ENCODE measurements at regions not wholly inside any gene's neighbourhood (a gene's known extent, or its start where the extent isn't known, plus 50 kb on each side); places are given as distances from the start of the nearest gene placed in this dataset.
"Not testable (repeated sequence)": the region's sequence is repeated elsewhere in the genome, so short reads cannot be mapped to it uniquely, and the experiment has no call there.

GRCh38 chr10:35822316-35822715, 180.2 kb upstream of the FZD8 start:
- Histone ChIP-seq H3K4me1 (ENCODE audit: control extremely low read depth in 1 of 4, control insufficient read depth in 4 of 4, insufficient read depth in 4 of 4, low read length in 3 of 4) (no peaks in the 10 kb centered on the region), H3K36me3 (ENCODE audit: control insufficient read depth in 4 of 4, insufficient read depth in 4 of 4, low read length in 3 of 4) (no peaks in the 10 kb centered on the region), H3K27ac (ENCODE audit: insufficient read depth in 1 of 2, low read depth in 1 of 2, low read length in 2 of 2, poor library complexity in 1 of 2, severe bottlenecking in 2 of 2) (no peak overlapping the region), H3K4me3 (ENCODE audit: control insufficient read depth in 1 of 7, extremely low read depth in 1 of 7, insufficient read depth in 4 of 7, low read depth in 2 of 7, low read length in 6 of 7) (no peak overlapping the region), H3K9me3 (ENCODE audit: control extremely low read depth in 1 of 5, control insufficient read depth in 4 of 5, insufficient read depth in 2 of 5, low read depth in 1 of 5, low read length in 4 of 5) (no peaks in the 10 kb centered on the region), H3K27me3 (replicated peaks in 2 of 5; ENCODE audit: control insufficient read depth in 4 of 5, insufficient read depth in 5 of 5, low read length in 4 of 5) (no peaks in the 10 kb centered on the region)
- no peak for DNase-seq
- WGBS (ENCODE audit: insufficient coverage), result 95% methylated on average over 5 of the region's 9 CpGs
- CTCF ChIA-PET, result no interaction called here
- POLR2A ChIA-PET, result no interaction called here

GRCh38 chr10:35821339-35821911, 179.3 kb upstream of the FZD8 start:
- no CpG with 5 or more reads among the region's 4 CpGs for WGBS (ENCODE audit: insufficient coverage)

GRCh38 chr10:35819736-35820135, 177.6 kb upstream of the FZD8 start:
- Histone ChIP-seq H3K27me3 (replicated peaks in 2 of 5; ENCODE audit: control insufficient read depth in 4 of 5, insufficient read depth in 5 of 5, low read length in 4 of 5) (no peaks in the 10 kb centered on the region), H3K9me3 (ENCODE audit: control extremely low read depth in 1 of 5, control insufficient read depth in 4 of 5, insufficient read depth in 2 of 5, low read depth in 1 of 5, low read length in 4 of 5) (no peaks in the 10 kb centered on the region), H3K36me3 (ENCODE audit: control insufficient read depth in 4 of 4, insufficient read depth in 4 of 4, low read length in 3 of 4) (no peaks in the 10 kb centered on the region), H3K27ac (ENCODE audit: insufficient read depth in 1 of 2, low read depth in 1 of 2, low read length in 2 of 2, poor library complexity in 1 of 2, severe bottlenecking in 2 of 2) (no peak overlapping the region), H3K4me3 (ENCODE audit: control insufficient read depth in 1 of 7, extremely low read depth in 1 of 7, insufficient read depth in 4 of 7, low read depth in 2 of 7, low read length in 6 of 7) (no peak overlapping the region), H3K4me1 (ENCODE audit: control extremely low read depth in 1 of 4, control insufficient read depth in 4 of 4, insufficient read depth in 4 of 4, low read length in 3 of 4) (no peaks in the 10 kb centered on the region)
- no peak for DNase-seq
- WGBS (ENCODE audit: insufficient coverage), result 93% methylated on average over 2 of the region's 5 CpGs
- POLR2A ChIA-PET, result no interaction called here
- CTCF ChIA-PET, result no interaction called here

More at GRCh38 chr10:35821339-35821911, 179.3 kb upstream of the FZD8 start:
- ChIA-PET CTCF (no interaction called here), POLR2A (no interaction called here)
- Histone ChIP-seq H3K9me3 (ENCODE audit: control extremely low read depth in 1 of 5, control insufficient read depth in 4 of 5, insufficient read depth in 2 of 5, low read depth in 1 of 5, low read length in 4 of 5) (no peaks in the 10 kb centered on the region), H3K4me3 (ENCODE audit: control insufficient read depth in 1 of 7, extremely low read depth in 1 of 7, insufficient read depth in 4 of 7, low read depth in 2 of 7, low read length in 6 of 7) (no peak overlapping the region), H3K4me1 (ENCODE audit: control extremely low read depth in 1 of 4, control insufficient read depth in 4 of 4, insufficient read depth in 4 of 4, low read length in 3 of 4) (no peaks in the 10 kb centered on the region), H3K36me3 (ENCODE audit: control insufficient read depth in 4 of 4, insufficient read depth in 4 of 4, low read length in 3 of 4) (no peaks in the 10 kb centered on the region), H3K27ac (ENCODE audit: insufficient read depth in 1 of 2, low read depth in 1 of 2, low read length in 2 of 2, poor library complexity in 1 of 2, severe bottlenecking in 2 of 2) (no peak overlapping the region), H3K27me3 (replicated peaks in 2 of 5; ENCODE audit: control insufficient read depth in 4 of 5, insufficient read depth in 5 of 5, low read length in 4 of 5) (no peaks in the 10 kb centered on the region)
- no peak for DNase-seq

GRCh38 chr10:35819011-35819410, 176.9 kb upstream of the FZD8 start:
- CTCF ChIA-PET, result no interaction called here
- 80% methylated on average over 1 of the region's 3 CpGs for WGBS (ENCODE audit: insufficient coverage)
- POLR2A ChIA-PET, result no interaction called here
- Histone ChIP-seq H3K4me1 (ENCODE audit: control extremely low read depth in 1 of 4, control insufficient read depth in 4 of 4, insufficient read depth in 4 of 4, low read length in 3 of 4) (no peaks in the 10 kb centered on the region), H3K9me3 (ENCODE audit: control extremely low read depth in 1 of 5, control insufficient read depth in 4 of 5, insufficient read depth in 2 of 5, low read depth in 1 of 5, low read length in 4 of 5) (no peaks in the 10 kb centered on the region), H3K36me3 (ENCODE audit: control insufficient read depth in 4 of 4, insufficient read depth in 4 of 4, low read length in 3 of 4) (no peaks in the 10 kb centered on the region), H3K27me3 (replicated peaks in 2 of 5; ENCODE audit: control insufficient read depth in 4 of 5, insufficient read depth in 5 of 5, low read length in 4 of 5) (no peaks in the 10 kb centered on the region), H3K27ac (ENCODE audit: insufficient read depth in 1 of 2, low read depth in 1 of 2, low read length in 2 of 2, poor library complexity in 1 of 2, severe bottlenecking in 2 of 2) (no peak overlapping the region), H3K4me3 (ENCODE audit: control insufficient read depth in 1 of 7, extremely low read depth in 1 of 7, insufficient read depth in 4 of 7, low read depth in 2 of 7, low read length in 6 of 7) (no peak overlapping the region)
- no peak for DNase-seq

- POLR2A ChIA-PET; H3K27ac ChIP-seq (ENCODE audit: insufficient read depth in 1 of 2, low read depth in 1 of 2, low read length in 2 of 2, poor library complexity in 1 of 2, severe bottlenecking in 2 of 2); H3K4me1 ChIP-seq (ENCODE audit: control extremely low read depth in 1 of 4, control insufficient read depth in 4 of 4, insufficient read depth in 4 of 4, low read length in 3 of 4); DNase-seq; H3K36me3 ChIP-seq (ENCODE audit: control insufficient read depth in 4 of 4, insufficient read depth in 4 of 4, low read length in 3 of 4); H3K27me3 ChIP-seq (replicated peaks in 2 of 5; ENCODE audit: control insufficient read depth in 4 of 5, insufficient read depth in 5 of 5, low read length in 4 of 5); H3K9me3 ChIP-seq (ENCODE audit: control extremely low read depth in 1 of 5, control insufficient read depth in 4 of 5, insufficient read depth in 2 of 5, low read depth in 1 of 5, low read length in 4 of 5); CTCF ChIA-PET; H3K4me3 ChIP-seq (ENCODE audit: control insufficient read depth in 1 of 7, extremely low read depth in 1 of 7, insufficient read depth in 4 of 7, low read depth in 2 of 7, low read length in 6 of 7): not testable (repeated sequence)
- 100% methylated on average over 1 of the region's 5 CpGs for WGBS (ENCODE audit: insufficient coverage)
Measured at GRCh38 chr10:35817109-35817508, 175.0 kb upstream of the FZD8 start.

GRCh38 chr10:35813219-35813618, 171.1 kb upstream of the FZD8 start:
- ChIA-PET POLR2A (no interaction called here), CTCF (no interaction called here)
- Histone ChIP-seq H3K4me1 (ENCODE audit: control extremely low read depth in 1 of 4, control insufficient read depth in 4 of 4, insufficient read depth in 4 of 4, low read length in 3 of 4) (no peaks in the 10 kb centered on the region), H3K27me3 (replicated peaks in 2 of 5; ENCODE audit: control insufficient read depth in 4 of 5, insufficient read depth in 5 of 5, low read length in 4 of 5) (no peaks in the 10 kb centered on the region), H3K27ac (ENCODE audit: insufficient read depth in 1 of 2, low read depth in 1 of 2, low read length in 2 of 2, poor library complexity in 1 of 2, severe bottlenecking in 2 of 2) (no peak overlapping the region), H3K36me3 (ENCODE audit: control insufficient read depth in 4 of 4, insufficient read depth in 4 of 4, low read length in 3 of 4) (no peaks in the 10 kb centered on the region), H3K4me3 (ENCODE audit: control insufficient read depth in 1 of 7, extremely low read depth in 1 of 7, insufficient read depth in 4 of 7, low read depth in 2 of 7, low read length in 6 of 7) (no peak overlapping the region), H3K9me3 (ENCODE audit: control extremely low read depth in 1 of 5, control insufficient read depth in 4 of 5, insufficient read depth in 2 of 5, low read depth in 1 of 5, low read length in 4 of 5) (no peaks in the 10 kb centered on the region)
- 95% methylated on average over 3 of the region's 4 CpGs for WGBS (ENCODE audit: insufficient coverage)
- DNase-seq, result no peak

- Histone ChIP-seq H3K27ac (ENCODE audit: insufficient read depth in 1 of 2, low read depth in 1 of 2, low read length in 2 of 2, poor library complexity in 1 of 2, severe bottlenecking in 2 of 2) (no peak overlapping the region), H3K9me3 (ENCODE audit: control extremely low read depth in 1 of 5, control insufficient read depth in 4 of 5, insufficient read depth in 2 of 5, low read depth in 1 of 5, low read length in 4 of 5) (no peaks in the 10 kb centered on the region), H3K4me3 (ENCODE audit: control insufficient read depth in 1 of 7, extremely low read depth in 1 of 7, insufficient read depth in 4 of 7, low read depth in 2 of 7, low read length in 6 of 7) (no peak overlapping the region), H3K4me1 (ENCODE audit: control extremely low read depth in 1 of 4, control insufficient read depth in 4 of 4, insufficient read depth in 4 of 4, low read length in 3 of 4) (no peaks in the 10 kb centered on the region), H3K36me3 (ENCODE audit: control insufficient read depth in 4 of 4, insufficient read depth in 4 of 4, low read length in 3 of 4) (no peaks in the 10 kb centered on the region), H3K27me3 (replicated peaks in 2 of 5; ENCODE audit: control insufficient read depth in 4 of 5, insufficient read depth in 5 of 5, low read length in 4 of 5) (no peaks in the 10 kb centered on the region)
- no peak for DNase-seq
- WGBS (ENCODE audit: insufficient coverage), result 86% methylated on average over 1 of the region's 1 CpG
- CTCF ChIA-PET, result no interaction called here
- POLR2A ChIA-PET, result no interaction called here
Measured at GRCh38 chr10:35808344-35808743, 166.2 kb upstream of the FZD8 start.
